GM12872 (cell line): ENCODE measurements at regions not wholly inside any gene's neighbourhood (a gene's known extent, or its start where the extent isn't known, plus 50 kb on each side); places are given as distances from the start of the nearest gene placed in this dataset.

Experiments
- TF ChIP-seq, protein P1 (sequence below): IDR thresholded peaks from 3 replicates; pipeline ENCODE4 v1.5.1; 2011; ENCODE audit warnings: low read depth, mild to moderate bottlenecking, low read length, moderate library complexity; ENCODE audit not compliant: insufficient read depth

GRCh38 chr20:41848180-41848579, 230.0 kb upstream of the CHD6 start:
- TF ChIP-seq, protein P1, sequence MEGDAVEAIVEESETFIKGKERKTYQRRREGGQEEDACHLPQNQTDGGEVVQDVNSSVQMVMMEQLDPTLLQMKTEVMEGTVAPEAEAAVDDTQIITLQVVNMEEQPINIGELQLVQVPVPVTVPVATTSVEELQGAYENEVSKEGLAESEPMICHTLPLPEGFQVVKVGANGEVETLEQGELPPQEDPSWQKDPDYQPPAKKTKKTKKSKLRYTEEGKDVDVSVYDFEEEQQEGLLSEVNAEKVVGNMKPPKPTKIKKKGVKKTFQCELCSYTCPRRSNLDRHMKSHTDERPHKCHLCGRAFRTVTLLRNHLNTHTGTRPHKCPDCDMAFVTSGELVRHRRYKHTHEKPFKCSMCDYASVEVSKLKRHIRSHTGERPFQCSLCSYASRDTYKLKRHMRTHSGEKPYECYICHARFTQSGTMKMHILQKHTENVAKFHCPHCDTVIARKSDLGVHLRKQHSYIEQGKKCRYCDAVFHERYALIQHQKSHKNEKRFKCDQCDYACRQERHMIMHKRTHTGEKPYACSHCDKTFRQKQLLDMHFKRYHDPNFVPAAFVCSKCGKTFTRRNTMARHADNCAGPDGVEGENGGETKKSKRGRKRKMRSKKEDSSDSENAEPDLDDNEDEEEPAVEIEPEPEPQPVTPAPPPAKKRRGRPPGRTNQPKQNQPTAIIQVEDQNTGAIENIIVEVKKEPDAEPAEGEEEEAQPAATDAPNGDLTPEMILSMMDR, result 0 out of 3 replicates have a peak, but pooled peaks have one; percentile 18

DNA sequence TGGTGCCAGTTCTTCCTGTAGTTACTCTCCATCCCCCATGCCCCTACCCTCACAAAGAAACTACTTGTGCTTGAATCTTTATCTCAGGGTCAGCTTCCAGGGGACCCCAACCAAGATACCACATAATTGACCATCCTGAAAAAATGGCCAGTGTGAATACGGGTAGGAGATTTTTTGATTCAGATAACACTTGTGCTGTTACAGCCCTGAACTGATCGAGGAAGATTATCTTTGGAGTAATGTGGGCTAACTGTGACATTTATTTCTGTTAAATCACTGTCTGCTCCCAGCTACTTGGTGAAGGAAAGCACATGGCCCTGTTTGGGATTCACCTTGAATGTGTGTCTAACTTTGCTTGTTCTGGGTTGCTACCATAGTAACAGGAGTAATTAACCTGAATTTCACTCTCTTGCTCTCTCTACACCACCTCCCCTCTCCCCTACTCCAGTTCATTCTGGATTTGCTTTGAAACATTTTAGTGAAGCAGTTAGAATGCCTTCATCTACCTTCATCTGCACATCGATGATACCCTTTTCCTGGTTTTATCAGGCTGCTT, 219.6 kb upstream of the CHD6 start:
- TF ChIP-seq, protein P1, result no peak

DNA sequence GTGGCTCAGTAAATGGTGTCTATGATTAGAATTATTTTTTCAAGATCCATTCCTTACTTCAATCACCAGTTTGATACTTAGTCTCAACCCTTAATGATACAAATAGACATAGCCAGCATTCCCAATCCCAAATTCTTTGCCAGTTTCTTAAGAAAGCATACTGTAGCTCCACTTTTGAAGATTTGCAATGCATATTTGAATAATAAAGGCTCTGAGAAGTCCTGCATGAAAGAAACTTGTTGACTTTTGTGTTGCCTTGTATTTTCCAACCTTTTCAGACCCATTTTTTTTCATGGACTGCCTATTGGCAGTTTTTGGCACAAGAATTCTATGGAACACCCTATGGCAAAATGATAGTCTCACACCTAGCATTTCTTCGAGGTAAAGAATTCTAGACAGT, 215.6 kb upstream of the CHD6 start:
- TF ChIP-seq, protein P1, result no peak

DNA sequence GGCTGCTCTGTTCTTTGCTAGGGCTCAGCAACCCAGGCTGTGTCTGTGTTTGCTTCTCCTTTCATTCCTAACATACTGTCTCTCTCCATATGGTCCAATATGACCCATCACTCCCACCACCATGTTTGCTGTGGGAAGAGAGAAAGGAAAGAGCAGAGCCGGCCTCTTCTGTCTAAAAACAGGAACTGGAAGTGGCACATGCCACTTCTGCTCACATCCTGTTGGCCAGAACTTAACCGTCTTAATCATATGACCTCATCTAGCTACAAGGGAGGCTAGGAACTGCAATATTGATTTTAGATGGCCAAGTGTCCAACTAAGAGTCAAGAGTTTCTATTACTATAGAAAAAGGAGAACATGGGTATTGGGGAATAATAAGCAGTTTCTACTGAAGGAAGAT, 212.5 kb upstream of the CHD6 start:
- TF ChIP-seq, protein P1, result no peak

- TF ChIP-seq, protein P1, result no peak
These were observed 201.3 kb upstream of the CHD6 start for GRCh38 chr20:41819436-41819835.

GRCh38 chr20:41818991-41819390, 200.8 kb upstream of the CHD6 start:
- TF ChIP-seq, protein P1, result no peak

- TF ChIP-seq, protein P1, result no peak
These were observed 200.2 kb upstream of the CHD6 start for GRCh38 chr20:41818369-41818768.
